H1 (cell line): ENCODE measurements at regions not wholly inside any gene's neighbourhood (a gene's known extent, or its start where the extent isn't known, plus 50 kb on each side); places are given as distances from the start of the nearest gene placed in this dataset.

Experiments
- CTCF ChIP-seq, 3 experiments: IDR thresholded peaks; 1 replicate in 2 of 3; 2 replicates in 1 of 3; pipeline versions ENCODE4 v1.5.1 to v1.6.1; 2011; ENCODE audit warnings: low read length in 3 of 3, mild to moderate bottlenecking in 3 of 3, inconsistent platforms in 2 of 3, low read depth in 1 of 3, moderate library complexity in 1 of 3; ENCODE audit not compliant: insufficient read depth in 1 of 3; ENCODE audit errors: control extremely low read depth in 1 of 3
- EP300 ChIP-seq, 2 experiments: IDR thresholded peaks; 1 replicate in 1 of 2; 2 replicates in 1 of 2; pipeline ENCODE4 v1.6.1; 2011 to 2012; ENCODE audit warnings: low read depth in 2 of 2, low read length in 2 of 2, mild to moderate bottlenecking in 2 of 2, borderline replicate concordance in 1 of 2, inconsistent platforms in 1 of 2, moderate library complexity in 1 of 2
- SUZ12 ChIP-seq: fragments of 200-600 bp; sonication (generic); IDR thresholded peaks from 2 replicates; pipeline ENCODE4 v1.6.1; 2012; ENCODE audit warnings: mild to moderate bottlenecking, inconsistent platforms, low read length, moderate library complexity, mixed read lengths
- USF2 ChIP-seq: IDR thresholded peaks from 2 replicates; pipeline ENCODE4 v1.6.1; 2011; ENCODE audit warnings: low read length, improper control_type of control experiment

DNA sequence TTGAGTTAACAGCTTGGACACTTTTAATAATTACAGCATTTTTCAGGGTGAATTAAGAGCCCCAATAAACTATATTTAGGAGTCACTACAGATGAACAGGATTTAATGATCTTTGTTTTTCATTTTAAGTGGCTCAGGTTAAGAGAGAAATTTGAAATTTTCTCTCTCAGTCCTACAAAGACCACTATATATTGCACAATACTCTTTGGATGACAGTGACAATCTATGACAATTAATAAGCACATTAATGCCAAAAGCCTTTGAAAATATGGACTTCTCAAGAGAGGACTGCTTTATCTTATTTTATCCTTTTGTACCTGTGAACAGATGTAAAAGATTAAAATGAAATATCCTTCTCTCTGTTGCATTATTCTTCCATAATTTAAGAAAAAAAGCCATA lies 151.1 kb upstream of the IRX5 start:
- TF ChIP-seq SUZ12 (no peak), CTCF (IDR thresholded peaks at IDR 0.05; ENCODE audit: control extremely low read depth in 1 of 3, insufficient read depth in 1 of 3, low read depth in 1 of 3, low read length in 3 of 3) (no peak), EP300 (IDR thresholded peaks at IDR 0.05; ENCODE audit: borderline replicate concordance in 1 of 2, low read depth in 2 of 2, low read length in 2 of 2) (no peak), USF2 (no peak)
